ENCODE measurements at regions not wholly inside any gene's neighbourhood (a gene's known extent, or its start where the extent isn't known, plus 50 kb on each side); places are given as distances from the start of the nearest gene placed in this dataset.

DNA sequence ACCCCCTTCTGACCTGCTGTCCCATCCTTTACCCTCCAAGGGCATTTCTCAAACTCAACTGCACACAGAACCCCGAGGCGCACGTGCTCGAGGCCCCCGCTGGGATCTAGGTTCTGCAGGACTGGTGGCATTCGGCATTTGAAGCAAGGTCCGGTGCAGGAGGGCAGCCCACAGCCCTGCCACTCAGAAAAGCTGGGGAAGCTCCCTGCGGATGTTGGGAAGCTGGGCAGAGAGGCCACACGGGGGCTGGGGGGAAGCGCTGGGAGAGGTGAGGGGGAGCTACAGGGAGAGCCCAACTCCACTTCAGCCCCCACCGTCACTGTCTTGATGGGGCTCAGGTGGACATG is 51.2 kb upstream of the SLCO4A1 start:
- Histone ChIP-seq H3K4me2 (ENCODE audit: control insufficient read depth, insufficient read depth) (no peak overlapping the region), H4K20me1 (ENCODE audit: control insufficient read depth, insufficient read depth) (no peaks in the 10 kb centered on the region), H2AFZ (ENCODE audit: control insufficient read depth, low read depth, low read length) (no peak overlapping the region), H3K36me3 (ENCODE audit: control insufficient read depth in 2 of 2, insufficient read depth in 2 of 2, low read length in 1 of 2) (no peaks in the 10 kb centered on the region), H3K4me1 (ENCODE audit: control insufficient read depth, insufficient read depth, low read length) (no peaks in the 10 kb centered on the region), H3K9me3 (replicated peaks; ENCODE audit: control insufficient read depth, insufficient read depth, low read length) (no peaks in the 10 kb centered on the region), H3K79me2 (ENCODE audit: control insufficient read depth, insufficient read depth, low read length) (no peaks in the 10 kb centered on the region), H3K9ac (ENCODE audit: control insufficient read depth, insufficient read depth, low read length) (no peak overlapping the region), H3K27me3 (replicated peaks in 1 of 2; ENCODE audit: control insufficient read depth in 2 of 2, insufficient read depth in 2 of 2, low read length in 1 of 2) (peaks cover 2 to 5% of the 10 kb centered on the region in 2 experiments; a peak in 3 of 4 replicates), H3K4me3 (no peak overlapping the region), H3K27ac (ENCODE audit: control insufficient read depth, insufficient read depth) (no peak overlapping the region)
- WGBS (ENCODE audit: insufficient coverage, insufficient replicate concordance, low lambda C conversion rate, missing lambda C conversion rate) = 38% methylated on average over 11 of the region's 11 CpGs
- in situ Hi-C loops (cut with MboI) (no loop called here), intact Hi-C loops (cut with micrococcal nuclease; ENCODE audit: unreplicated experiment) (no loop called here)
- ChIA-PET RAD21 (ENCODE audit: unreplicated experiment) (no interaction called here), SMC1A (ENCODE audit: uncharacterized antibody, unreplicated experiment) (no interaction called here), CTCF (no interaction called here), POLR2A (no interaction called here)
- DNase-seq (ENCODE audit: low read depth, low spot score) (no peak), FAIRE-seq (no peak), ATAC-seq (no peak)
- BruUV-seq (replicated peaks) = no TSS peak
- TF ChIP-seq CBFB (IDR thresholded peaks at IDR 0.05; ENCODE audit: low read depth) = no peak
- no peak for TF ChIP-seq ESRRA (IDR thresholded peaks at IDR 0.05; ENCODE audit: low read length)
- TF ChIP-seq ZNF274 (IDR thresholded peaks at IDR 0.05; ENCODE audit: insufficient read depth, insufficient read length) = no peak
- TF ChIP-seq CEBPB (IDR thresholded peaks at IDR 0.05; ENCODE audit: borderline replicate concordance in 1 of 2, low read depth in 2 of 2, low read length in 2 of 2) = no peak
- TF ChIP-seq IKZF2 (IDR thresholded peaks at IDR 0.05) = no peak
- TF ChIP-seq EP300 (IDR thresholded peaks at IDR 0.05; ENCODE audit: borderline replicate concordance in 1 of 2, control insufficient read depth in 1 of 2, low read depth in 2 of 2, low read length in 2 of 2) = no peak
- TF ChIP-seq SUZ12 (IDR thresholded peaks at IDR 0.05; ENCODE audit: unreplicated experiment) = no peak
- TF ChIP-seq NRF1 (conservative IDR thresholded peaks at IDR 0.05; ENCODE audit: low read depth, low read length) = no peak
- TF ChIP-seq, protein P1, sequence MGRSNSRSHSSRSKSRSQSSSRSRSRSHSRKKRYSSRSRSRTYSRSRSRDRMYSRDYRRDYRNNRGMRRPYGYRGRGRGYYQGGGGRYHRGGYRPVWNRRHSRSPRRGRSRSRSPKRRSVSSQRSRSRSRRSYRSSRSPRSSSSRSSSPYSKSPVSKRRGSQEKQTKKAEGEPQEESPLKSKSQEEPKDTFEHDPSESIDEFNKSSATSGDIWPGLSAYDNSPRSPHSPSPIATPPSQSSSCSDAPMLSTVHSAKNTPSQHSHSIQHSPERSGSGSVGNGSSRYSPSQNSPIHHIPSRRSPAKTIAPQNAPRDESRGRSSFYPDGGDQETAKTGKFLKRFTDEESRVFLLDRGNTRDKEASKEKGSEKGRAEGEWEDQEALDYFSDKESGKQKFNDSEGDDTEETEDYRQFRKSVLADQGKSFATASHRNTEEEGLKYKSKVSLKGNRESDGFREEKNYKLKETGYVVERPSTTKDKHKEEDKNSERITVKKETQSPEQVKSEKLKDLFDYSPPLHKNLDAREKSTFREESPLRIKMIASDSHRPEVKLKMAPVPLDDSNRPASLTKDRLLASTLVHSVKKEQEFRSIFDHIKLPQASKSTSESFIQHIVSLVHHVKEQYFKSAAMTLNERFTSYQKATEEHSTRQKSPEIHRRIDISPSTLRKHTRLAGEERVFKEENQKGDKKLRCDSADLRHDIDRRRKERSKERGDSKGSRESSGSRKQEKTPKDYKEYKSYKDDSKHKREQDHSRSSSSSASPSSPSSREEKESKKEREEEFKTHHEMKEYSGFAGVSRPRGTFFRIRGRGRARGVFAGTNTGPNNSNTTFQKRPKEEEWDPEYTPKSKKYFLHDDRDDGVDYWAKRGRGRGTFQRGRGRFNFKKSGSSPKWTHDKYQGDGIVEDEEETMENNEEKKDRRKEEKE (IDR thresholded peaks at IDR 0.05) = no peak
- no peak for TF ChIP-seq CREM (IDR thresholded peaks at IDR 0.05; ENCODE audit: low read depth)
- TF ChIP-seq BCL11A (IDR thresholded peaks at IDR 0.05; ENCODE audit: low read depth, low read length) = no peak
- no peak for TF ChIP-seq FOXM1 (IDR thresholded peaks at IDR 0.05; ENCODE audit: low read depth, low read length)
- no peak for TF ChIP-seq HDAC6 (IDR thresholded peaks at IDR 0.05; ENCODE audit: unreplicated experiment)
- TF ChIP-seq BHLHE40 (IDR thresholded peaks at IDR 0.05; ENCODE audit: borderline replicate concordance in 1 of 2, low read depth in 2 of 2, low read length in 1 of 2) = no peak
- TF ChIP-seq, protein P2, sequence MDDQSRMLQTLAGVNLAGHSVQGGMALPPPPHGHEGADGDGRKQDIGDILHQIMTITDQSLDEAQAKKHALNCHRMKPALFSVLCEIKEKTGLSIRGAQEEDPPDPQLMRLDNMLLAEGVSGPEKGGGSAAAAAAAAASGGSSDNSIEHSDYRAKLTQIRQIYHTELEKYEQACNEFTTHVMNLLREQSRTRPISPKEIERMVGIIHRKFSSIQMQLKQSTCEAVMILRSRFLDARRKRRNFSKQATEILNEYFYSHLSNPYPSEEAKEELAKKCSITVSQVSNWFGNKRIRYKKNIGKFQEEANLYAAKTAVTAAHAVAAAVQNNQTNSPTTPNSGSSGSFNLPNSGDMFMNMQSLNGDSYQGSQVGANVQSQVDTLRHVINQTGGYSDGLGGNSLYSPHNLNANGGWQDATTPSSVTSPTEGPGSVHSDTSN (IDR thresholded peaks at IDR 0.05; ENCODE audit: insufficient replicate concordance, low read depth, low read length) = no peak
- TF ChIP-seq MYC (IDR thresholded peaks at IDR 0.05; ENCODE audit: insufficient read depth, insufficient read length, insufficient replicate concordance, low read length, severe bottlenecking) = no peak
- TF ChIP-seq, protein P3, sequence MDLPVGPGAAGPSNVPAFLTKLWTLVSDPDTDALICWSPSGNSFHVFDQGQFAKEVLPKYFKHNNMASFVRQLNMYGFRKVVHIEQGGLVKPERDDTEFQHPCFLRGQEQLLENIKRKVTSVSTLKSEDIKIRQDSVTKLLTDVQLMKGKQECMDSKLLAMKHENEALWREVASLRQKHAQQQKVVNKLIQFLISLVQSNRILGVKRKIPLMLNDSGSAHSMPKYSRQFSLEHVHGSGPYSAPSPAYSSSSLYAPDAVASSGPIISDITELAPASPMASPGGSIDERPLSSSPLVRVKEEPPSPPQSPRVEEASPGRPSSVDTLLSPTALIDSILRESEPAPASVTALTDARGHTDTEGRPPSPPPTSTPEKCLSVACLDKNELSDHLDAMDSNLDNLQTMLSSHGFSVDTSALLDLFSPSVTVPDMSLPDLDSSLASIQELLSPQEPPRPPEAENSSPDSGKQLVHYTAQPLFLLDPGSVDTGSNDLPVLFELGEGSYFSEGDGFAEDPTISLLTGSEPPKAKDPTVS (IDR thresholded peaks at IDR 0.05; ENCODE audit: low read depth, low read length) = no peak
- TF ChIP-seq NBN (IDR thresholded peaks at IDR 0.05) = no peak
- no peak for TF ChIP-seq MEF2A (IDR thresholded peaks at IDR 0.05; ENCODE audit: insufficient read depth, low read depth, low read length)
- no peak for TF ChIP-seq SP1 (IDR thresholded peaks at IDR 0.05; ENCODE audit: low read depth, low read length)

All from GM12878 (cell line).